ENCODE measurements at regions not wholly inside any gene's neighbourhood (a gene's known extent, or its start where the extent isn't known, plus 50 kb on each side); places are given as distances from the start of the nearest gene placed in this dataset.

DNA sequence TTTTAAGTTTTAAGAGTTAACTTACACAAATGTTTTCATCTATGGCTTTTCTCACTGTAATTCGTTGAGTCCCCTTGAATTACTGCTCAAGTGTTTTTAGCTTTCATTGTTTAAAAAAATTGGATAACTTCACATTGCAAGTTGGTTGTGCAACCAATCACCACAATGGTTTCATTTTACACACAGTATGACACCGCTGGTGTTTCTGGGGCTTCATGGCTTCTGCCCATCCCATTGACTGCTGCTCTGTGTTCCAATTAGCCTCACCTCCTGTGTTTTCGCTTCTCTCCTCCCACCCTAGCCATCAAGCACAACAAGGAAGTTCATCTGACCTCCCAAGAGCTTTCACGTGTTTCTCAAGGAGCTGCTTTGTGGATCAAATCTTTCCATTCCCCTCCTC, 199.1 kb upstream of the CHAC2 start:
- H3K23ac ChIP-seq (ENCODE audit: low read length) = no peak overlapping the region
- H2BK120ac ChIP-seq (ENCODE audit: insufficient read depth, low read length, poor library complexity) = no peak overlapping the region
- H3K18ac ChIP-seq (ENCODE audit: low read length) = no peak overlapping the region
- no CpG with 5 or more reads among the region's 4 CpGs for WGBS (ENCODE audit: extremely low coverage, insufficient coverage, insufficient read length)
- no peak for DNase-seq
- H2AK5ac ChIP-seq (ENCODE audit: low read length) = no peak overlapping the region
- no peak overlapping the region for H3K4me2 ChIP-seq (ENCODE audit: low read length)
- H3K9ac ChIP-seq (ENCODE audit: low read length) = no peak overlapping the region
- H2BK12ac ChIP-seq (ENCODE audit: low read length) = no peak overlapping the region
- H3K14ac ChIP-seq (ENCODE audit: low read length) = no peak overlapping the region
- H3K4me1 ChIP-seq (ENCODE audit: control insufficient read depth in 1 of 2, insufficient read depth in 2 of 2, low read length in 2 of 2) = no peaks in the 10 kb centered on the region
- H3K9me3 ChIP-seq (ENCODE audit: insufficient read depth, low read depth, low read length) = no peaks in the 10 kb centered on the region
- H4K12ac ChIP-seq (ENCODE audit: low read depth, low read length) = no peak overlapping the region
- no peak overlapping the region for H3K4ac ChIP-seq (ENCODE audit: low read depth, low read length)
- H3K36me3 ChIP-seq (ENCODE audit: control insufficient read depth in 1 of 2, insufficient read depth in 2 of 2, low read length in 2 of 2) = no peaks in the 10 kb centered on the region
- H3K79me2 ChIP-seq (ENCODE audit: control insufficient read depth, insufficient read depth, low read length, poor library complexity) = no peaks in the 10 kb centered on the region
- H2BK5ac ChIP-seq (ENCODE audit: low read depth, low read length, poor library complexity) = no peak overlapping the region
- H3K4me3 ChIP-seq (ENCODE audit: low read depth, low read length) = no peak overlapping the region
- no peak overlapping the region for H4K8ac ChIP-seq (ENCODE audit: low read depth, low read length)
- no peak overlapping the region for H3K27ac ChIP-seq (ENCODE audit: low read depth, low read length)
- no peak overlapping the region for H4K91ac ChIP-seq (ENCODE audit: low read depth, low read length)
- no peaks in the 10 kb centered on the region for H3K27me3 ChIP-seq (ENCODE audit: insufficient read depth, low read length)
- H3K79me1 ChIP-seq (ENCODE audit: low read length) = no peaks in the 10 kb centered on the region
- no peak overlapping the region for H2AFZ ChIP-seq (ENCODE audit: insufficient read depth, low read length, poor library complexity)

DNA sequence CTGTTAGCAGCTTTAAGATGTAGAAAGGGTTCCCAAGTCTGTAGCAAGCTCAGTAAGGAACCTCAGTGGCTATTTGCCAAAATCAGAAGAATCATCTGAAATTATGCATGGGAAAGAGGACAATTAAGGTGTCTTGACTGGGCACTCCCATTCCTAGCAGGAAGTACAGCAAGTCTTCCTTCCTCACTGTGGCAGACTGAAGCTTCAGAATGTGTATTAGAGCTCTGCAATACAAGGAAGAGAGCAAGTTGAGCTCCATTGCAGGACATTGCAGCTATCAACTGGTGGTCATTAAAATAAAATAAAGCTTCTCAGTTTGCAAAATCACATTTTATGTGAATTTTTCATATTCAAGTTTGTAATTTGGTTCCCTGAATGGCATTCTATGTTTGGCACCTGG, 200.5 kb upstream of the CHAC2 start:
- Histone ChIP-seq H2BK120ac (ENCODE audit: insufficient read depth, low read length, poor library complexity) (no peak overlapping the region), H4K12ac (ENCODE audit: low read depth, low read length) (no peak overlapping the region), H2BK5ac (ENCODE audit: low read depth, low read length, poor library complexity) (no peak overlapping the region), H3K4me2 (ENCODE audit: low read length) (no peak overlapping the region), H3K79me2 (ENCODE audit: control insufficient read depth, insufficient read depth, low read length, poor library complexity) (no peaks in the 10 kb centered on the region), H2AFZ (ENCODE audit: insufficient read depth, low read length, poor library complexity) (no peak overlapping the region), H2BK12ac (ENCODE audit: low read length) (no peak overlapping the region), H4K8ac (ENCODE audit: low read depth, low read length) (no peak overlapping the region), H3K4me3 (ENCODE audit: low read depth, low read length) (no peak overlapping the region), H3K23ac (ENCODE audit: low read length) (no peak overlapping the region), H3K27ac (ENCODE audit: low read depth, low read length) (no peak overlapping the region), H2AK5ac (ENCODE audit: low read length) (no peak overlapping the region), H3K36me3 (ENCODE audit: control insufficient read depth in 1 of 2, insufficient read depth in 2 of 2, low read length in 2 of 2) (no peaks in the 10 kb centered on the region), H4K91ac (ENCODE audit: low read depth, low read length) (no peak overlapping the region), H3K18ac (ENCODE audit: low read length) (no peak overlapping the region), H3K27me3 (ENCODE audit: insufficient read depth, low read length) (no peaks in the 10 kb centered on the region), H3K4me1 (ENCODE audit: control insufficient read depth in 1 of 2, insufficient read depth in 2 of 2, low read length in 2 of 2) (no peaks in the 10 kb centered on the region), H3K4ac (ENCODE audit: low read depth, low read length) (no peak overlapping the region), H3K9ac (ENCODE audit: low read length) (no peak overlapping the region), H3K79me1 (ENCODE audit: low read length) (no peaks in the 10 kb centered on the region), H3K14ac (ENCODE audit: low read length) (no peak overlapping the region), H3K9me3 (ENCODE audit: insufficient read depth, low read depth, low read length) (no peaks in the 10 kb centered on the region)
- no peak for DNase-seq

DNA sequence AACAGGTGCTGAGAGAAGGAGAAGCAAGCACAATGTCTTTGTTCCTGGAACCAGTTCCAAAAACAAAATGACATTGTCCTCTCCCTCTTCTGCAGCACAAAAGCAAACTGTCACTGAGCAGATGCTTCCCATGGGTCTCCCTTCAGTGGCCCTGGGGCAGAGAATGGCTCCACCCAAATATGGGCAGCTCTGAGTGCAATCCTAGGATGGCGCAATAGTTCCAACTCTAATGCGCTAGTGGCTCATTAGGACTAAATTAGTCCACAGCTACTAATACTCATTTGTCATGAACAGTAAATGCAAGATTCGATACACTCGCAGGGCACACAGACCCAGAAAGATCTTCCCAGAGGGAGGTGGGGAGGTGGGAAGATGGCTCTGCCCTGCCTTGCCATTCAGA, 205.2 kb upstream of the CHAC2 start:
- Histone ChIP-seq H3K9ac (ENCODE audit: low read length) (no peak overlapping the region), H3K79me1 (ENCODE audit: low read length) (no peaks in the 10 kb centered on the region)
- no CpG with 5 or more reads among the region's 4 CpGs for WGBS (ENCODE audit: extremely low coverage, insufficient coverage, insufficient read length)

DNA sequence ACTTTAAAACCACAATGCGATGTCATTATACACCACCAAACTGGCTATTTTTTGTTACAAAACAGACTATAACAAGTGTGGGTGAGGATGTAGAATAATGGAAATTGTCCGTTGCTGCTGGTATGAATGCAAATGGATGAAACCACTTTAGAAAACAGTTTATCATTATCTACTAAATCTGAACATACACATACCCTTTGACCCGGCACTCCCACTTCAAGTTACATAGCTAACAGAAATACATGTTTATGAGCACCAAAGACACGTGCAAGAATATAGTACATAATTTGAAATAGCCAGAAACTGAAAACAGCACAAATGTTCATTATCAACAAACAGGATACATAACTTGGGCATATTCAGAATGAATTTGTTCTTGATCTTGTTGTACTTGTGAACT, 206.4 kb upstream of the CHAC2 start:
- no CpG with 5 or more reads among the region's 4 CpGs for WGBS (ENCODE audit: extremely low coverage, insufficient coverage, insufficient read length)
- no peak overlapping the region for H4K12ac ChIP-seq (ENCODE audit: low read depth, low read length)
- no peak overlapping the region for H4K91ac ChIP-seq (ENCODE audit: low read depth, low read length)
- no peaks in the 10 kb centered on the region for H3K36me3 ChIP-seq (ENCODE audit: control insufficient read depth in 1 of 2, insufficient read depth in 2 of 2, low read length in 2 of 2)
- no peak overlapping the region for H3K4me2 ChIP-seq (ENCODE audit: low read length)
- no peaks in the 10 kb centered on the region for H3K79me1 ChIP-seq (ENCODE audit: low read length)
- no peak overlapping the region for H3K18ac ChIP-seq (ENCODE audit: low read length)
- H3K79me2 ChIP-seq (ENCODE audit: control insufficient read depth, insufficient read depth, low read length, poor library complexity) = no peaks in the 10 kb centered on the region
- no peak overlapping the region for H2BK5ac ChIP-seq (ENCODE audit: low read depth, low read length, poor library complexity)
- H3K27ac ChIP-seq (ENCODE audit: low read depth, low read length) = no peak overlapping the region
- H3K9me3 ChIP-seq (ENCODE audit: insufficient read depth, low read depth, low read length) = no peaks in the 10 kb centered on the region
- no peak overlapping the region for H2AK5ac ChIP-seq (ENCODE audit: low read length)
- no peak overlapping the region for H3K4ac ChIP-seq (ENCODE audit: low read depth, low read length)
- no peaks in the 10 kb centered on the region for H3K4me1 ChIP-seq (ENCODE audit: control insufficient read depth in 1 of 2, insufficient read depth in 2 of 2, low read length in 2 of 2)
- no peak overlapping the region for H3K14ac ChIP-seq (ENCODE audit: low read length)
- no peak overlapping the region for H3K23ac ChIP-seq (ENCODE audit: low read length)
- no peak overlapping the region for H2BK12ac ChIP-seq (ENCODE audit: low read length)
- no peak overlapping the region for H4K8ac ChIP-seq (ENCODE audit: low read depth, low read length)
- no peak overlapping the region for H2BK120ac ChIP-seq (ENCODE audit: insufficient read depth, low read length, poor library complexity)
- no peak for DNase-seq
- H3K4me3 ChIP-seq (ENCODE audit: low read depth, low read length) = no peak overlapping the region
- no peak overlapping the region for H2AFZ ChIP-seq (ENCODE audit: insufficient read depth, low read length, poor library complexity)
- no peak overlapping the region for H3K9ac ChIP-seq (ENCODE audit: low read length)
- no peaks in the 10 kb centered on the region for H3K27me3 ChIP-seq (ENCODE audit: insufficient read depth, low read length)

More for the DNA sequence above, 205.2 kb upstream of the CHAC2 start:
- Histone ChIP-seq H2AFZ (ENCODE audit: insufficient read depth, low read length, poor library complexity) (no peak overlapping the region), H3K4me1 (ENCODE audit: control insufficient read depth in 1 of 2, insufficient read depth in 2 of 2, low read length in 2 of 2) (no peaks in the 10 kb centered on the region), H3K23ac (ENCODE audit: low read length) (no peak overlapping the region), H2BK12ac (ENCODE audit: low read length) (no peak overlapping the region), H2AK5ac (ENCODE audit: low read length) (no peak overlapping the region), H4K12ac (ENCODE audit: low read depth, low read length) (no peak overlapping the region), H3K9me3 (ENCODE audit: insufficient read depth, low read depth, low read length) (no peaks in the 10 kb centered on the region), H4K8ac (ENCODE audit: low read depth, low read length) (no peak overlapping the region), H3K27me3 (ENCODE audit: insufficient read depth, low read length) (no peaks in the 10 kb centered on the region), H3K4me2 (ENCODE audit: low read length) (no peak overlapping the region), H3K18ac (ENCODE audit: low read length) (no peak overlapping the region), H3K4me3 (ENCODE audit: low read depth, low read length) (no peak overlapping the region), H3K27ac (ENCODE audit: low read depth, low read length) (no peak overlapping the region), H3K14ac (ENCODE audit: low read length) (no peak overlapping the region), H3K36me3 (ENCODE audit: control insufficient read depth in 1 of 2, insufficient read depth in 2 of 2, low read length in 2 of 2) (no peaks in the 10 kb centered on the region), H2BK5ac (ENCODE audit: low read depth, low read length, poor library complexity) (no peak overlapping the region), H3K4ac (ENCODE audit: low read depth, low read length) (no peak overlapping the region), H4K91ac (ENCODE audit: low read depth, low read length) (no peak overlapping the region), H3K79me2 (ENCODE audit: control insufficient read depth, insufficient read depth, low read length, poor library complexity) (no peaks in the 10 kb centered on the region), H2BK120ac (ENCODE audit: insufficient read depth, low read length, poor library complexity) (no peak overlapping the region)
- DNase-seq = peak in 1 of 2 donors; percentile 52

All from trophoblast cell (in vitro differentiated cells and primary cell).